ENCODE measurements at regions not wholly inside any gene's neighbourhood (a gene's known extent, or its start where the extent isn't known, plus 50 kb on each side); places are given as distances from the start of the nearest gene placed in this dataset.

DNA sequence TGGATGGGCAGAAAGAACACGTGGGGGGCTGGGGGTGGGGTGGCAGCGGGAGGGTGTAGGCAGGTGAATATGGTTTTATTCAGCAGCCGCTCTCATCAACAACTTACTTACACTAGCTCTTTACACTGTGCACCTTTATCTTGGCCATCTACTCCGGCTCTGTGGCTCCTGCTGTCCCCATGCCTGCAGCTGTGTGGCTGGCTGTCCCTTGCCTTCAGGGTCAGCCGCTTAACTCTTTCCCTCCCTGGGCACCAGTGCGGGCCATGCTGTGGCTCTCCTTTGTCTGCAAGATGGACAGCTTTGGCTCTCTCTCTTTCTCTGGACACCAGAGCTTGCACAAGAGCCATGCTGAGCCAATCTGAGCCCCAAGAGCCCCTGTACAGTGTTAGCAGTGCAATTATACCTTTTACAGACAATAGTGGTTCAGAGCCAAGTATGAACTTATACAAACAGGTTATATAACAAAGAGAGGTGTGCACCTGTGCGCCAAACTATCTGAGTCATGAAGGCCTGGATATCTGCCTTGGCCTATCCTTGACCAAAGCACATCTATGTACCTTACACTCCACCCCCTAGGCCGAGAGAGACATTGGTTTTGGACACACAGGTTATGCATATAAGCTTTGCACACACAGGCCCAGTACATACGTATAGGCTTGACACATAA is 94.3 kb upstream of the CTSC start (continued):
- no peak for TF ChIP-seq DPF2 (IDR thresholded peaks at IDR 0.05)
- no peak for TF ChIP-seq CAMTA2 (CRISPR knock-in tag; conservative IDR thresholded peaks at IDR 0.05)
- TF ChIP-seq HINFP (tag; conservative IDR thresholded peaks at IDR 0.05; ENCODE audit: low read depth), result no peak
- TF ChIP-seq PTBP1 (IDR thresholded peaks at IDR 0.05; ENCODE audit: low read depth, low read length), result no peak
- TF ChIP-seq DIDO1 (tag; IDR thresholded peaks at IDR 0.05; ENCODE audit: low read depth), result no peak
- TF ChIP-seq, protein P1, sequence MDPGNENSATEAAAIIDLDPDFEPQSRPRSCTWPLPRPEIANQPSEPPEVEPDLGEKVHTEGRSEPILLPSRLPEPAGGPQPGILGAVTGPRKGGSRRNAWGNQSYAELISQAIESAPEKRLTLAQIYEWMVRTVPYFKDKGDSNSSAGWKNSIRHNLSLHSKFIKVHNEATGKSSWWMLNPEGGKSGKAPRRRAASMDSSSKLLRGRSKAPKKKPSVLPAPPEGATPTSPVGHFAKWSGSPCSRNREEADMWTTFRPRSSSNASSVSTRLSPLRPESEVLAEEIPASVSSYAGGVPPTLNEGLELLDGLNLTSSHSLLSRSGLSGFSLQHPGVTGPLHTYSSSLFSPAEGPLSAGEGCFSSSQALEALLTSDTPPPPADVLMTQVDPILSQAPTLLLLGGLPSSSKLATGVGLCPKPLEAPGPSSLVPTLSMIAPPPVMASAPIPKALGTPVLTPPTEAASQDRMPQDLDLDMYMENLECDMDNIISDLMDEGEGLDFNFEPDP (CRISPR knock-in tag; IDR thresholded peaks at IDR 0.05), result no peak
- no peak for TF ChIP-seq CHAMP1 (IDR thresholded peaks at IDR 0.05)
- TF ChIP-seq NELFE (IDR thresholded peaks at IDR 0.05; ENCODE audit: insufficient read depth, insufficient read length), result no peak
